ENCODE measurements at regions not wholly inside any gene's neighbourhood (a gene's known extent, or its start where the extent isn't known, plus 50 kb on each side); places are given as distances from the start of the nearest gene placed in this dataset.
A peak's percentile ranks its signal among the peaks of the same experiment; 100 is the strongest.
"Not testable (repeated sequence)": the region's sequence is repeated elsewhere in the genome, so short reads cannot be mapped to it uniquely, and the experiment has no call there.

DNA sequence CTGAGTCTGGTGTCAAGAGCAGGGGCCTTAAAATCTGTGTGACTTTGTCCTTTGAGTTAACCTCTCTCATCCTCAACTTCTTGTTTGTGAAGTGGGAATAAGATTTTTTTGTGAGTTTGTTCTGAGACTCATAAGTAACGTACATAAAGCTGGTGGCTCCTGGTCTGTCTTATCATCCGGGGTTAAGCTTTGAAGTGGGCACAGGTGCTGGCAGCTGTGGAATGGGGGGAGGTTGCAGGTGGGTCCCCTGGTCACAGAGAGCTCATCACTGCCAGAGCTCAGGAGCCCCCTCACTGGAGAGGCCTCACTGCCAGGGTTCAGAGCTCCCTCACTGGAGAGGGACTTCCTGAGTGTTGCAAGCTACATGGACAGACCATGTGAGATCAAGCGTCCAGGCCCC, 174.1 kb downstream of the NRN1 start:
- no peak overlapping the region for H3K27ac ChIP-seq (ENCODE audit: low read depth, low read length)
- Mint-ChIP-seq H3K27ac (no peak overlapping the region), H3K36me3 (ENCODE audit: low read depth) (no peaks in the 10 kb centered on the region), H3K9me3 (peaks cover 16% of the 10 kb centered on the region), H3K4me3 (no peak overlapping the region), H3K27me3 (ENCODE audit: insufficient read depth) (peaks cover 17% of the 10 kb centered on the region), H3K4me1 (peaks cover 13% of the 10 kb centered on the region)
- no peak overlapping the region for H3K4me3 ChIP-seq (ENCODE audit: low read length)
- TF ChIP-seq, protein P1, sequence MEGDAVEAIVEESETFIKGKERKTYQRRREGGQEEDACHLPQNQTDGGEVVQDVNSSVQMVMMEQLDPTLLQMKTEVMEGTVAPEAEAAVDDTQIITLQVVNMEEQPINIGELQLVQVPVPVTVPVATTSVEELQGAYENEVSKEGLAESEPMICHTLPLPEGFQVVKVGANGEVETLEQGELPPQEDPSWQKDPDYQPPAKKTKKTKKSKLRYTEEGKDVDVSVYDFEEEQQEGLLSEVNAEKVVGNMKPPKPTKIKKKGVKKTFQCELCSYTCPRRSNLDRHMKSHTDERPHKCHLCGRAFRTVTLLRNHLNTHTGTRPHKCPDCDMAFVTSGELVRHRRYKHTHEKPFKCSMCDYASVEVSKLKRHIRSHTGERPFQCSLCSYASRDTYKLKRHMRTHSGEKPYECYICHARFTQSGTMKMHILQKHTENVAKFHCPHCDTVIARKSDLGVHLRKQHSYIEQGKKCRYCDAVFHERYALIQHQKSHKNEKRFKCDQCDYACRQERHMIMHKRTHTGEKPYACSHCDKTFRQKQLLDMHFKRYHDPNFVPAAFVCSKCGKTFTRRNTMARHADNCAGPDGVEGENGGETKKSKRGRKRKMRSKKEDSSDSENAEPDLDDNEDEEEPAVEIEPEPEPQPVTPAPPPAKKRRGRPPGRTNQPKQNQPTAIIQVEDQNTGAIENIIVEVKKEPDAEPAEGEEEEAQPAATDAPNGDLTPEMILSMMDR (conservative IDR thresholded peaks at IDR 0.05) = no peak
- WGBS, 2 experiments (ENCODE audit: insufficient coverage in 1 of 2, insufficient read length in 1 of 2) = 96 to 100% methylated on average over 2 to 3 of the region's 3 CpGs
- no peaks in the 10 kb centered on the region for H3K27me3 ChIP-seq (ENCODE audit: control insufficient read depth, insufficient read depth, low read length, poor library complexity, severe bottlenecking)
- H3K9me3 ChIP-seq (ENCODE audit: control insufficient read depth, low read length) = no peaks in the 10 kb centered on the region
- DNase-seq = no peak
- no peak overlapping the region for H3K9ac ChIP-seq (ENCODE audit: extremely low read depth, low read length, poor library complexity, severe bottlenecking)
- H3K4me1 ChIP-seq (ENCODE audit: control insufficient read depth, insufficient read depth, low read length) = no peaks in the 10 kb centered on the region
- no peaks in the 10 kb centered on the region for H3K36me3 ChIP-seq (ENCODE audit: control insufficient read depth, insufficient read depth, low read length)

DNA sequence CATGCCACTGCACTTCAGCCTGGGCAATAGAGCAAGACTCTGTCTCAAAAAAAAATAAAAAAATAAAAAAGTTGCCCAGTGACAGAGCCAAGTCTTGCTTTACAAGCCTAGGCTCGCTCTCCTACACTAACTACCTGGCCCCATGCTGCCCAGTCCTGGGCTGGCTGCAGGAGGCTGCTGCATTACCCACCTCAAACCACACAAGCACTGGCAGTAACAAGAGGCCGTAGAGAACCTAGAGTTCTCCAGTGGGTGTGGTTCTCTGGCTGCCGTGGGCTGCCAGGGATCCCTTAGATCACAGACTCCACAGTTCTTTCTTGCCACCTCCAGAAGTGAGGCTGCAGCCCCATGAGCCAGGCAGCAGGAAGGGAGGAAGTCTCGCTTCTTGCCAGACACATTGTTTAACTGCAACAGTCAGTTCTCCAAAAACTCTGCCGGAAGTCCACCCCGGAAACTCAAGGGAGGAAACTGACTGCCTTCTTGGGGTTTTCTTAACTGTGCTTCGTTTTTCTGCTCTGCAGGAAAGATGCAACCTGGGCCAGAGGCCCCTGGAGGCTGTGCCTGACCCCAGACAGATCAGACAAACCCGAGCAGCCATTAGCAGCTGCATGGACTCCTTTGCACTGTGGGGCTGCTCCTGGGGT, 175.4 kb downstream of the NRN1 start:
- not testable (repeated sequence) for H3K27ac Mint-ChIP-seq; H3K27ac ChIP-seq (ENCODE audit: low read depth, low read length); H3K36me3 ChIP-seq (ENCODE audit: control insufficient read depth, insufficient read depth, low read length); H3K9me3 ChIP-seq (ENCODE audit: control insufficient read depth, low read length); H3K4me3 ChIP-seq (ENCODE audit: low read length); H3K27me3 ChIP-seq (ENCODE audit: control insufficient read depth, insufficient read depth, low read length, poor library complexity, severe bottlenecking); H3K9ac ChIP-seq (ENCODE audit: extremely low read depth, low read length, poor library complexity, severe bottlenecking); DNase-seq; H3K4me1 ChIP-seq (ENCODE audit: control insufficient read depth, insufficient read depth, low read length); H3K36me3 Mint-ChIP-seq (ENCODE audit: low read depth); H3K4me3 Mint-ChIP-seq; H3K9me3 Mint-ChIP-seq
- H3K27me3 Mint-ChIP-seq (ENCODE audit: insufficient read depth) = peaks cover 10% of the 10 kb centered on the region
- peaks cover 14% of the 10 kb centered on the region for H3K4me1 Mint-ChIP-seq
- 69 to 81% methylated on average over 3 to 8 of the region's 8 CpGs for WGBS, 2 experiments (ENCODE audit: insufficient coverage in 1 of 2, insufficient read length in 1 of 2)

DNA sequence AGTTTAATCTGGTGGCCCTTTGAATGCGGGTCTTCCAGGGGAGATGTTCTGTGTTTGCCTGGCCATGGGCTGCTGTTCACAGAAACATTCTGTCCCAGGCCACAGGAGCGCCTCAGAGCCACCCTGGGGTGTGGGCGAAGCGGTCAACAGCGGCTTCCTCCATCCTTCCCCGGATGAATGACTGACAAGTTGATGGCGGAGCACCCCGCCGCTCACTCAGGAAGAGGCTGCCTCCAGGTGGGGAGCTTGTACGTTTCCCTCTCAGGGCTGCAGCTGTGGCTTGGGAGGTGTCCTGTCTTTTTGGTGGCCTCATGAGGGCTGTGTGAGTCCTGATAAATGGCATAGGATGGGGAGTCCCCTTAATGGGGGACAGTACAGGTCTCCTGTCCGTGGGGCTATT, 178.4 kb downstream of the NRN1 start:
- H3K27me3 Mint-ChIP-seq (ENCODE audit: insufficient read depth) = peaks cover 10% of the 10 kb centered on the region
- WGBS, 2 experiments (ENCODE audit: insufficient coverage in 1 of 2, insufficient read length in 1 of 2) = 84 to 93% methylated on average over 9 to 11 of the region's 11 CpGs

More for the DNA sequence above, 178.4 kb downstream of the NRN1 start:
- no peaks in the 10 kb centered on the region for H3K9me3 ChIP-seq (ENCODE audit: control insufficient read depth, low read length)
- Mint-ChIP-seq H3K9me3 (no peaks in the 10 kb centered on the region), H3K36me3 (ENCODE audit: low read depth) (no peaks in the 10 kb centered on the region), H3K27ac (no peak overlapping the region), H3K4me3 (no peak overlapping the region), H3K4me1 (peaks cover 14% of the 10 kb centered on the region)
- H3K27ac ChIP-seq (ENCODE audit: low read depth, low read length) = no peak overlapping the region
- DNase-seq = peak; percentile 67
- no peaks in the 10 kb centered on the region for H3K36me3 ChIP-seq (ENCODE audit: control insufficient read depth, insufficient read depth, low read length)
- no peaks in the 10 kb centered on the region for H3K27me3 ChIP-seq (ENCODE audit: control insufficient read depth, insufficient read depth, low read length, poor library complexity, severe bottlenecking)
- no peaks in the 10 kb centered on the region for H3K4me1 ChIP-seq (ENCODE audit: control insufficient read depth, insufficient read depth, low read length)
- H3K4me3 ChIP-seq (ENCODE audit: low read length) = no peak overlapping the region
- no peak overlapping the region for H3K9ac ChIP-seq (ENCODE audit: extremely low read depth, low read length, poor library complexity, severe bottlenecking)
- TF ChIP-seq, protein P1 (conservative IDR thresholded peaks at IDR 0.05) = no peak

Data from endodermal cell (in vitro differentiated cells).